ENCODE measurements at regions not wholly inside any gene's neighbourhood (a gene's known extent, or its start where the extent isn't known, plus 50 kb on each side); places are given as distances from the start of the nearest gene placed in this dataset.

GRCh38 chr10:22481687-22482539, 136.6 kb downstream of the SPAG6 start:
- no peak overlapping the region for H3K27ac Mint-ChIP-seq
- H3K4me3 Mint-ChIP-seq = no peak overlapping the region
- H3K36me3 Mint-ChIP-seq = no peaks in the 10 kb centered on the region
- peaks cover 21% of the 10 kb centered on the region for H3K27me3 Mint-ChIP-seq
- H3K4me1 Mint-ChIP-seq (ENCODE audit: low read depth) = peaks cover 11% of the 10 kb centered on the region
- no peak for DNase-seq
- H3K9me3 Mint-ChIP-seq = no peaks in the 10 kb centered on the region
- intact Hi-C loops (cut with micrococcal nuclease) = no loop called here
- ChIA-PET CTCF (no interaction called here), POLR2A (no interaction called here)

GRCh38 chr10:22483132-22483531, 137.8 kb downstream of the SPAG6 start:
- Mint-ChIP-seq H3K27me3 (peaks cover 16% of the 10 kb centered on the region), H3K9me3 (no peaks in the 10 kb centered on the region), H3K4me3 (peak overlapping the region; percentile 30), H3K4me1 (ENCODE audit: low read depth) (peaks cover 10% of the 10 kb centered on the region), H3K36me3 (no peaks in the 10 kb centered on the region), H3K27ac (no peak overlapping the region)
- ChIA-PET CTCF (no interaction called here), POLR2A (no interaction called here)
- no peak for DNase-seq
- intact Hi-C loops (cut with micrococcal nuclease) = no loop called here

All from activated CD4-positive, alpha-beta memory T cell treated with anti-CD3 and anti-CD28 coated beads for 36 hours (primary cell).